HG03025 (cell line): ENCODE measurements at regions not wholly inside any gene's neighbourhood (a gene's known extent, or its start where the extent isn't known, plus 50 kb on each side); places are given as distances from the start of the nearest gene placed in this dataset.
A peak's percentile ranks its signal among the peaks of the same experiment; 100 is the strongest.

Experiments used
- ATAC-seq: cut with Tn5 transposase; IDR thresholded peaks from one replicate; pipeline ENCODE4 v1.9.1; 2021; ENCODE audit warnings: mild to moderate bottlenecking, moderate library complexity; ENCODE audit not compliant: unreplicated experiment, low FRiP score

- ATAC-seq = peak; percentile 44
These were observed 381.0 kb upstream of the ARID1B start for GRCh38 chr6:156396068-156396771.

GRCh38 chr6:156395276-156395675 is 381.9 kb upstream of the ARID1B start:
- ATAC-seq = peak; percentile 71

- no peak for ATAC-seq
These were observed 384.5 kb upstream of the ARID1B start for GRCh38 chr6:156392648-156393047.

- ATAC-seq = no peak
These were observed 385.2 kb upstream of the ARID1B start for GRCh38 chr6:156391977-156392376.

GRCh38 chr6:156391061-156391672 is 386.0 kb upstream of the ARID1B start:
- ATAC-seq = no peak

GRCh38 chr6:156390621-156391020 is 386.6 kb upstream of the ARID1B start:
- ATAC-seq = no peak

GRCh38 chr6:156389296-156389695 is 387.9 kb upstream of the ARID1B start:
- ATAC-seq = no peak

GRCh38 chr6:156387472-156387871 is 389.7 kb upstream of the ARID1B start:
- no peak for ATAC-seq

- no peak for ATAC-seq
These were observed 394.1 kb upstream of the ARID1B start for GRCh38 chr6:156383059-156383458.

- no peak for ATAC-seq
These were observed 397.5 kb upstream of the ARID1B start for GRCh38 chr6:156379392-156380289.

- no peak for ATAC-seq
These were observed 398.3 kb upstream of the ARID1B start for GRCh38 chr6:156378853-156379252.

GRCh38 chr6:156376091-156376490 is 401.1 kb upstream of the ARID1B start:
- ATAC-seq = no peak

- ATAC-seq = no peak
These were observed 417.3 kb upstream of the ARID1B start for GRCh38 chr6:156359912-156360311.

- ATAC-seq = no peak
These were observed 424.3 kb upstream of the ARID1B start for GRCh38 chr6:156352861-156353260.

GRCh38 chr6:156351346-156351966 is 425.7 kb upstream of the ARID1B start:
- no peak for ATAC-seq

GRCh38 chr6:156350337-156350736 is 426.8 kb upstream of the ARID1B start:
- ATAC-seq = no peak

- no peak for ATAC-seq
These were observed 428.3 kb upstream of the ARID1B start for GRCh38 chr6:156348849-156349248.

- ATAC-seq = no peak
These were observed 428.8 kb upstream of the ARID1B start for GRCh38 chr6:156348424-156348823.

GRCh38 chr6:156347656-156348055 is 429.5 kb upstream of the ARID1B start:
- ATAC-seq = no peak

GRCh38 chr6:156347246-156347645 is 429.9 kb upstream of the ARID1B start:
- ATAC-seq = no peak

GRCh38 chr6:156345700-156346099 is 431.5 kb upstream of the ARID1B start:
- ATAC-seq = no peak
